K562 (cell line): ENCODE measurements at regions not wholly inside any gene's neighbourhood (a gene's known extent, or its start where the extent isn't known, plus 50 kb on each side); places are given as distances from the start of the nearest gene placed in this dataset.

Experiments
- ATAC-seq: fragments of 200-7000 bp; cut with Tn5 transposase; 3 replicates; pipeline ENCODE4 v1.9.1; 2020; ENCODE audit warnings: moderate library complexity
- BruUV-seq: library from RNA; stranded (reverse); fragments of 400-500 nt; replicated peaks from 2 replicates; lab custom pipeline; 2021; lab: Mats Ljungman, UMichigan
- CTCF ChIA-PET: fragments of 300-600 bp; formaldehyde crosslinking; extraction: SDS; loops from one replicate; lab custom pipeline; 2021; ENCODE audit warnings: low intra/inter-chr PET ratio; lab: Yijun Ruan, JAX
- POLR2A ChIA-PET: fragments of 300-600, 350-650 bp; sonication (Branson Sonifier 250); formaldehyde crosslinking; extraction: SDS; loops from one replicate; lab custom pipeline; 2021; ENCODE audit warnings: antibody characterized with exemption, inconsistent platforms; lab: Yijun Ruan, JAX
- DNase-seq, 4 experiments: peaks; one replicate each; pipeline versions ENCODE4 v3.0.0 to v3.0.0-alpha.2; 2011 to 2018; ENCODE audit warnings: low spot score in 3 of 4, mixed read lengths in 3 of 4; ENCODE audit errors: extremely low read depth in 1 of 4
- FAIRE-seq: peaks from 2 replicates; lab custom pipeline; 2011; peaks lifted over from hg19 to GRCh38; lab: Jason Lieb, UNC
- H2AFZ ChIP-seq: 2 replicates; pipeline ENCODE4 v1.6.0; 2011; ENCODE audit warnings: low read depth, low read length, control low read depth, inconsistent platforms
- H3K27ac ChIP-seq: fragments of 200-600 bp; 3 replicates; pipeline ENCODE4 v1.8.0; 2011; ENCODE audit warnings: low read depth, mild to moderate bottlenecking, control low read depth, inconsistent platforms, low read length, moderate library complexity, mixed read lengths; ENCODE audit errors: extremely low read depth
- H3K27me3 ChIP-seq, 2 experiments: fragments of 300-600 bp in 1 of 2; 2 replicates in 1 of 2; 3 replicates in 1 of 2; pipeline versions ENCODE4 v1.6.0 to v1.8.0; 2011; ENCODE audit warnings: inconsistent platforms in 2 of 2, low read length in 2 of 2, mild to moderate bottlenecking in 1 of 2, mixed read lengths in 1 of 2, moderate library complexity in 1 of 2; ENCODE audit not compliant: control insufficient read depth in 2 of 2, insufficient read depth in 2 of 2
- H3K36me3 ChIP-seq: fragments of 300-600 bp; 3 replicates; pipeline ENCODE4 v1.8.0; 2011; ENCODE audit warnings: mild to moderate bottlenecking, low read length, inconsistent platforms; ENCODE audit not compliant: control insufficient read depth, insufficient read depth
- H3K4me1 ChIP-seq, 2 experiments: fragments of 200-600 bp in 1 of 2; replicated peaks in 1 of 2; 2 replicates in 1 of 2; 3 replicates in 1 of 2; pipeline versions ENCODE4 v1.5.1 to v1.8.0; 2011; ENCODE audit warnings: inconsistent platforms in 2 of 2, low read length in 2 of 2, mild to moderate bottlenecking in 1 of 2, mixed read lengths in 1 of 2, moderate library complexity in 1 of 2; ENCODE audit not compliant: control insufficient read depth in 2 of 2, insufficient read depth in 2 of 2
- H3K4me2 ChIP-seq: 2 replicates; pipeline ENCODE4 v1.6.1; 2011; ENCODE audit warnings: low read length, control low read depth, inconsistent platforms, mixed read lengths; ENCODE audit not compliant: insufficient read depth
- H3K4me3 ChIP-seq: fragments of 200-600 bp; sonication (generic), shearing (Covaris generic); 2 replicates; pipeline ENCODE4 v1.5.1; 2016; ENCODE audit warnings: control low read depth, inconsistent platforms
- H3K79me2 ChIP-seq: fragments of 200-600 bp; 3 replicates; pipeline ENCODE4 v1.8.0; 2011; ENCODE audit warnings: low read length, inconsistent platforms; ENCODE audit not compliant: control insufficient read depth, insufficient read depth
- H3K9ac ChIP-seq, 2 experiments: 2 replicates each; pipeline versions ENCODE4 v1.6.0 to v1.6.1; 2011; ENCODE audit warnings: low read depth in 2 of 2, low read length in 2 of 2, control low read depth in 1 of 2, inconsistent platforms in 1 of 2, mild to moderate bottlenecking in 1 of 2, mixed read lengths in 1 of 2; ENCODE audit not compliant: insufficient read depth in 1 of 2
- H3K9me1 ChIP-seq: one replicate; pipeline ENCODE4 v1.6.0; 2011; ENCODE audit warnings: inconsistent platforms, mild to moderate bottlenecking, low read length, moderate library complexity; ENCODE audit not compliant: control insufficient read depth, insufficient read depth
- H3K9me3 ChIP-seq: replicated peaks from 2 replicates; pipeline ENCODE4 v1.5.1; 2011; ENCODE audit warnings: low read depth, low read length, inconsistent platforms; ENCODE audit not compliant: control insufficient read depth, insufficient read depth
- H4K20me1 ChIP-seq: replicated peaks from 2 replicates; pipeline ENCODE4 v1.6.1; 2011; ENCODE audit warnings: low read length, inconsistent platforms, mixed read lengths; ENCODE audit not compliant: control insufficient read depth, insufficient read depth
- BMI1 ChIP-seq: fragments of 150-350 bp; IDR thresholded peaks from 2 replicates; pipeline ENCODE4 v1.6.1; 2014; ENCODE audit warnings: low read length
- CHD2 ChIP-seq: IDR thresholded peaks from 2 replicates; pipeline ENCODE4 v1.6.1; 2011; ENCODE audit warnings: low read depth, low read length
- GATAD2A ChIP-seq: fragments of 450-650 bp; IDR thresholded peaks from 2 replicates; pipeline ENCODE4 v1.6.1; 2017
- GTF2E2 ChIP-seq: fragments of 200-800 bp; sonication (Bioruptor generic); IDR thresholded peaks from 2 replicates; pipeline ENCODE4 v1.6.1; 2016; ENCODE audit warnings: missing genetic modification characterization, missing compliant biosample characterization
- HMGN3 ChIP-seq: IDR thresholded peaks from 2 replicates; pipeline ENCODE4 v1.6.1; 2011; ENCODE audit warnings: borderline replicate concordance, low read depth, mild to moderate bottlenecking, mixed read lengths, low read length; ENCODE audit not compliant: insufficient read length; ENCODE audit errors: extremely low read depth
- POLR2B ChIP-seq: fragments of 450-650 bp; IDR thresholded peaks from 2 replicates; pipeline ENCODE4 v1.6.1; 2018; ENCODE audit warnings: low read depth; ENCODE audit not compliant: partially characterized antibody
- PYGO2 ChIP-seq: fragments of 450-650 bp; IDR thresholded peaks from 2 replicates; pipeline ENCODE4 v1.6.1; 2016; ENCODE audit warnings: mild to moderate bottlenecking, missing genetic modification characterization, moderate library complexity, missing compliant biosample characterization
- ZC3H8 ChIP-seq: fragments of 450-650 bp; IDR thresholded peaks from 2 replicates; pipeline ENCODE4 v1.6.1; 2017
- ZNF197 ChIP-seq: fragments of 200-800 bp; sonication (Bioruptor generic); IDR thresholded peaks from 2 replicates; pipeline ENCODE4 v1.6.1; 2016; ENCODE audit warnings: low read depth, missing genetic modification characterization, missing compliant biosample characterization
- ZNF384 ChIP-seq: IDR thresholded peaks from 2 replicates; pipeline ENCODE4 v1.6.1; 2012; ENCODE audit warnings: low read depth, low read length, improper control_type of control experiment
- ZNF79 ChIP-seq: fragments of 250-450 bp; sonication (Bioruptor Pico); IDR thresholded peaks from 2 replicates; pipeline ENCODE4 v1.4.0; 2020; ENCODE audit warnings: low read depth, mild to moderate bottlenecking, moderate library complexity
- WGBS: fragments of 100-300 bp; shearing (Covaris generic); methylation state at CpG from one replicate; pipeline ENCODE4 v1.1.6; 2016; ENCODE audit warnings: low coverage, mixed read lengths; ENCODE audit not compliant: insufficient coverage; ENCODE audit errors: missing lambda C conversion rate; 5-methylcytosine and 5-hydroxymethylcytosine counted together
- in situ Hi-C: fragments of 300-500 bp; cut with MboI; formaldehyde crosslinking; loops from 4 replicates; pipeline ENCODE4 v1.15.0; 2018; ENCODE audit warnings: inconsistent platforms, mixed read lengths
- intact Hi-C: fragments of 100-400 bp; cut with micrococcal nuclease; formaldehyde crosslinking; loops from 2 replicates; pipeline ENCODE4 v1.14.2; 2022
- TF ChIP-seq, protein P1 (sequence below): fragments of 250-450 bp; sonication (Bioruptor Pico); IDR thresholded peaks from 2 replicates; pipeline ENCODE4 v1.4.0; 2020
- TF ChIP-seq, protein P2 (sequence below): fragments of 450-650 bp; IDR thresholded peaks from 2 replicates; pipeline ENCODE4 v1.6.1; 2018; ENCODE audit warnings: mild to moderate bottlenecking, low read depth; ENCODE audit not compliant: partially characterized antibody
- TF ChIP-seq, protein P3 (sequence below): fragments of 250-450 bp; sonication (Bioruptor Pico); IDR thresholded peaks from 2 replicates; pipeline ENCODE4 v1.8.0; 2021; ENCODE audit warnings: moderate library complexity, mild to moderate bottlenecking, inconsistent platforms
- TF ChIP-seq, protein P4 (sequence below): fragments of 250-450 bp; sonication (Bioruptor Pico); IDR thresholded peaks from 2 replicates; pipeline ENCODE4 v1.4.0; 2020

DNA sequence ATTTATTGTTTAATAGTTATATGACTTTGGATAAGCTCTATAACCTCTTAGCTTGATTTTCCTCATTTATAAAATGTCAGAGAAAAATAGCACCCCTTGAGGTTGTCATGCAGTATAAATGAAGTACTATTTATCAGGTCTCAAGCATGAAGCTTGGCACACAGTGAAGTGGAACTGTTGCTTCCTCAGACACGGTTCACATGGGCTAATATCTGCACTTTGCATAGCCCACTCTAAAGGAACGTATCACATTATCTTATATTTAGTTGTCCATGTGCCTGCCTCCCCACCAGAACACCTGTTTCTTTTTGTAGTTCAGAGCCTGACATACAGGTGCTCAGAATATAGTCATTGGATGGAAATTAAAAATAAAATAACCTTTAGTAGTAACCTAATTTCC, 273.7 kb downstream of the SOX2 start (continued):
- TF ChIP-seq, protein P1, sequence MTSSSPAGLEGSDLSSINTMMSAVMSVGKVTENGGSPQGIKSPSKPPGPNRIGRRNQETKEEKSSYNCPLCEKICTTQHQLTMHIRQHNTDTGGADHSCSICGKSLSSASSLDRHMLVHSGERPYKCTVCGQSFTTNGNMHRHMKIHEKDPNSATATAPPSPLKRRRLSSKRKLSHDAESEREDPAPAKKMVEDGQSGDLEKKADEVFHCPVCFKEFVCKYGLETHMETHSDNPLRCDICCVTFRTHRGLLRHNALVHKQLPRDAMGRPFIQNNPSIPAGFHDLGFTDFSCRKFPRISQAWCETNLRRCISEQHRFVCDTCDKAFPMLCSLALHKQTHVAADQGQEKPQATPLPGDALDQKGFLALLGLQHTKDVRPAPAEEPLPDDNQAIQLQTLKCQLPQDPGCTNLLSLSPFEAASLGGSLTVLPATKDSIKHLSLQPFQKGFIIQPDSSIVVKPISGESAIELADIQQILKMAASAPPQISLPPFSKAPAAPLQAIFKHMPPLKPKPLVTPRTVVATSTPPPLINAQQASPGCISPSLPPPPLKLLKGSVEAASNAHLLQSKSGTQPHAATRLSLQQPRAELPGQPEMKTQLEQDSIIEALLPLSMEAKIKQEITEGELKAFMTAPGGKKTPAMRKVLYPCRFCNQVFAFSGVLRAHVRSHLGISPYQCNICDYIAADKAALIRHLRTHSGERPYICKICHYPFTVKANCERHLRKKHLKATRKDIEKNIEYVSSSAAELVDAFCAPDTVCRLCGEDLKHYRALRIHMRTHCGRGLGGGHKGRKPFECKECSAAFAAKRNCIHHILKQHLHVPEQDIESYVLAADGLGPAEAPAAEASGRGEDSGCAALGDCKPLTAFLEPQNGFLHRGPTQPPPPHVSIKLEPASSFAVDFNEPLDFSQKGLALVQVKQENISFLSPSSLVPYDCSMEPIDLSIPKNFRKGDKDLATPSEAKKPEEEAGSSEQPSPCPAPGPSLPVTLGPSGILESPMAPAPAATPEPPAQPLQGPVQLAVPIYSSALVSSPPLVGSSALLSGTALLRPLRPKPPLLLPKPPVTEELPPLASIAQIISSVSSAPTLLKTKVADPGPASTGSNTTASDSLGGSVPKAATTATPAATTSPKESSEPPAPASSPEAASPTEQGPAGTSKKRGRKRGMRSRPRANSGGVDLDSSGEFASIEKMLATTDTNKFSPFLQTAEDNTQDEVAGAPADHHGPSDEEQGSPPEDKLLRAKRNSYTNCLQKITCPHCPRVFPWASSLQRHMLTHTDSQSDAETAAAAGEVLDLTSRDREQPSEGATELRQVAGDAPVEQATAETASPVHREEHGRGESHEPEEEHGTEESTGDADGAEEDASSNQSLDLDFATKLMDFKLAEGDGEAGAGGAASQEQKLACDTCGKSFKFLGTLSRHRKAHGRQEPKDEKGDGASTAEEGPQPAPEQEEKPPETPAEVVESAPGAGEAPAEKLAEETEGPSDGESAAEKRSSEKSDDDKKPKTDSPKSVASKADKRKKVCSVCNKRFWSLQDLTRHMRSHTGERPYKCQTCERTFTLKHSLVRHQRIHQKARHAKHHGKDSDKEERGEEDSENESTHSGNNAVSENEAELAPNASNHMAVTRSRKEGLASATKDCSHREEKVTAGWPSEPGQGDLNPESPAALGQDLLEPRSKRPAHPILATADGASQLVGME (CRISPR knock-in tag): no peak

DNA sequence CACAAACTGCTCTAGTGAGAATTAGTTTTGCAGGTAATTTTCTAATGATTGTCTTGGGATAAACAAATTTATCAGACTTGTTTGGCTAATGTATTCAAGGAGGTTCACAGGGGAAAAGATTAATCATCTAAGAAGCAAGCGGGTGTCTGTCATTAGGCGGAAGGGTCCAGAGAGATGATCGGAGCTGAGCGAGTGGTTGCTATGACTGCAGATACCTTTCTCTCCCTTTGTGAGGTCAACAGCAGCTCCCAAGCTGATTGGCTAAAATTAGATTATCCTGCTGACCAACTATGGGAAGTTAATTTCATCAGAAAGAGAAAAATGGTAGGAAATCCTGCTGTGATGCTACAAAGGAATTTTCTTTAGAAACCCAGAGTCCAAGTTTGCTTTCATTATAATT, 276.0 kb downstream of the SOX2 start:
- BruUV-seq: no TSS peak
- Histone ChIP-seq H3K36me3 (no peaks in the 10 kb centered on the region), H4K20me1 (no peaks in the 10 kb centered on the region), H3K4me3 (no peak overlapping the region), H2AFZ (no peak overlapping the region), H3K4me1 (no peaks in the 10 kb centered on the region), H3K9me1 (no peaks in the 10 kb centered on the region), H3K79me2 (no peaks in the 10 kb centered on the region), H3K27me3 (no peaks in the 10 kb centered on the region), H3K27ac (no peak overlapping the region), H3K9ac (no peak overlapping the region), H3K4me2 (no peak overlapping the region), H3K9me3 (no peaks in the 10 kb centered on the region)
- intact Hi-C loops (no loop called here), in situ Hi-C loops (no loop called here)
- 0% methylated on average over 4 of the region's 4 CpGs for WGBS
- CTCF ChIA-PET: no interaction called here
- FAIRE-seq (no peak), ATAC-seq (no peak), DNase-seq (no peak)
- POLR2A ChIA-PET: no interaction called here
- TF ChIP-seq ZNF79 (CRISPR knock-in tag): no peak
- no peak for TF ChIP-seq ZNF197
- TF ChIP-seq BMI1: no peak
- TF ChIP-seq, protein P2, sequence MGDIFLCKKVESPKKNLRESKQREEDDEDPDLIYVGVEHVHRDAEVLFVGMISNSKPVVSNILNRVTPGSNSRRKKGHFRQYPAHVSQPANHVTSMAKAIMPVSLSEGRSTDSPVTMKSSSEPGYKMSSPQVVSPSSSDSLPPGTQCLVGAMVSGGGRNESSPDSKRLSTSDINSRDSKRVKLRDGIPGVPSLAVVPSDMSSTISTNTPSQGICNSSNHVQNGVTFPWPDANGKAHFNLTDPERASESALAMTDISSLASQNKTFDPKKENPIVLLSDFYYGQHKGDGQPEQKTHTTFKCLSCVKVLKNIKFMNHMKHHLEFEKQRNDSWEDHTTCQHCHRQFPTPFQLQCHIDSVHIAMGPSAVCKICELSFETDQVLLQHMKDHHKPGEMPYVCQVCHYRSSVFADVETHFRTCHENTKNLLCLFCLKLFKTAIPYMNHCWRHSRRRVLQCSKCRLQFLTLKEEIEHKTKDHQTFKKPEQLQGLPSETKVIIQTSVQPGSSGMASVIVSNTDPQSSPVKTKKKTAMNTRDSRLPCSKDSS: no peak
- TF ChIP-seq, protein P3, sequence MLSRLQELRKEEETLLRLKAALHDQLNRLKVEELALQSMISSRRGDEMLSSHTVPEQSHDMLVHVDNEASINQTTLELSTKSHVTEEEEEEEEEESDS (CRISPR knock-in tag): no peak
- no peak for TF ChIP-seq HMGN3
- TF ChIP-seq GATAD2A: no peak
- TF ChIP-seq, protein P4, sequence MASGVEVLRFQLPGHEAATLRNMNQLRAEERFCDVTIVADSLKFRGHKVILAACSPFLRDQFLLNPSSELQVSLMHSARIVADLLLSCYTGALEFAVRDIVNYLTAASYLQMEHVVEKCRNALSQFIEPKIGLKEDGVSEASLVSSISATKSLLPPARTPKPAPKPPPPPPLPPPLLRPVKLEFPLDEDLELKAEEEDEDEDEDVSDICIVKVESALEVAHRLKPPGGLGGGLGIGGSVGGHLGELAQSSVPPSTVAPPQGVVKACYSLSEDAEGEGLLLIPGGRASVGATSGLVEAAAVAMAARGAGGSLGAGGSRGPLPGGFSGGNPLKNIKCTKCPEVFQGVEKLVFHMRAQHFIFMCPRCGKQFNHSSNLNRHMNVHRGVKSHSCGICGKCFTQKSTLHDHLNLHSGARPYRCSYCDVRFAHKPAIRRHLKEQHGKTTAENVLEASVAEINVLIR: no peak
- TF ChIP-seq CHD2: no peak
- no peak for TF ChIP-seq PYGO2 (tag)
- TF ChIP-seq ZNF384: no peak
- TF ChIP-seq ZC3H8: no peak
- TF ChIP-seq GTF2E2: no peak
- TF ChIP-seq POLR2B: no peak
